ENCODE measurements at regions not wholly inside any gene's neighbourhood (a gene's known extent, or its start where the extent isn't known, plus 50 kb on each side); places are given as distances from the start of the nearest gene placed in this dataset.
"Not testable (repeated sequence)": the region's sequence is repeated elsewhere in the genome, so short reads cannot be mapped to it uniquely, and the experiment has no call there.

DNA sequence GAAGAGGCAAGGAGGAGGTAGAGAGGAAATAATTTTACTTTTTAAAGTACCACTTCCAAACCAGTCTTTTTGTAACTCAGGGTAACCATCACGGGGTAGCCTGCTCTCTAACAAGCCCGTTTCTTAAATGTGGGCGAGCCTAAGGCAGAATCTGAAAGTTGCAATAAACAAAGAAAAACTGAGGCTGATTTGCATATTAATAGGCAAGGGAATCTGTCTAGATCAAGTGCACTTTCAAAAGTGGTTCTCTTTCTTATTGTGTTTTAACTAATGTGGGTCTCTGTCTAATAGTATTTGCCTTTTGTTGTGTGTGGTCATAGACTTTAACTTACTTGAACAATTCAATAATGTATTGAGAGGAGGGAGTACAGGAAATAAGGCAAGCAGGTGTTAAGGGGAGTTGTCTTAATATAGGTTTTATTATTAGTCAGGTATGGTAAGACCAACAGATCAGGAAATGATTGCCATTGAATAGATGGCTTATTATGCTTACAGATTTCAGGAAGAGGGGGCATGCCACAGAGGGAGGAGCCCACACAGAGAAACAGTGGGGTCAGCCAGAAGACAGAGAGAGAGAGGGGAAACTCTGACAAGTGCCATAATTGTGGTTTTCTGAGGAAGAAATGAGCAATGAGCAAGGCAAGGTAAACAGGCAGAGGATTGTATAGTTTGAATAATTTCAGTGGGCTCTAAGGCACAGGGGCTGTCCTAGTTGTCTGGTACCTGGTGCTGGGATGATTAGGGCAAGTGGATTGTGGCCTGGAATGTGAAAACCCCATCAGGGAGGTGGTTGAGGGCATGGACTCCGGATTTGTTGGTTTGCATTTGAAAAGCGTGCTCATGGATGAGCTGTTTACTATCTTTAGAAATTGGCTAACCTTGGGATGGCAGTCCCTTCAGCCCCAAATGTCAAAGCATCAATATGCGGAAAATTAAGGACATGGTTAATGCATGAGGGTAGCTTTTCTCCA lies 237.2 kb downstream of the TOX3 start:
- no peak for DNase-seq

DNA sequence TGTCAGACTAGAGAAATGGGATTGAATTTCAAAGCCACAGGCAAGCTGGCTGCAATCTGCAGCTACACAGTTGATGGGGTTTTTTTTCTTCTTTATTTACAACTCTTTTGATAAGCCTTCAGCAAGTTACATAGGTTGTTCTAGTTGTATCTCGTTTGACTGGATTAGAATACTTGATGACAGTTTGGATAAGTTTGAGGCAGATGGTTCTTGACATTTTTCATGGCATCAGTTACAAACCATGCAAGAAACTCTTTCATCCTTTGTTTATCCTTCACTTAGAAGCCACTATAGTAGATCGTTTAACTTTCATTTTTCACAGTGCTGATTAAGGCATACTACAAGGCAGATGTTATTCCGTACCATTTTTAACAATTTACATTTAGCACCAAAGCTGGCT lies 238.9 kb downstream of the TOX3 start:
- DNase-seq: no peak

DNA sequence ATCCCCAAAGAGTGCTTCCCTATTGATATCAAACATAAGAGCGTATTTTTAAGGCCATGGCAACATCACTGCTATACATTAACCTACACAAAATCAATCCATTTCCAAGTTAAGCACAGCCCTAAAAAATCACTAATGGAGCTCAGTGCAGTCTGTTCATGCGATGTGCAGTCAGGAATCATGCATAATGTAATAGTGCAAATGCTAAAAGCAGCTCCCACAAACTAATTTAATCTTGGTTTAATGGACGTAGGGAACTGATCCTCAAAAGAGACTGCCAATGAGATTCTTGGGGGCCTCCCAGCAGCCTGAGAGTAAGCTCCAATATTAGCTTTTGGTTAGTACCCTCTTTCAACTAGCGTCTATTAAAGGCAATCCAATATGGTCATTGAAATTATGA lies 245.9 kb downstream of the TOX3 start:
- DNase-seq: no peak

DNA sequence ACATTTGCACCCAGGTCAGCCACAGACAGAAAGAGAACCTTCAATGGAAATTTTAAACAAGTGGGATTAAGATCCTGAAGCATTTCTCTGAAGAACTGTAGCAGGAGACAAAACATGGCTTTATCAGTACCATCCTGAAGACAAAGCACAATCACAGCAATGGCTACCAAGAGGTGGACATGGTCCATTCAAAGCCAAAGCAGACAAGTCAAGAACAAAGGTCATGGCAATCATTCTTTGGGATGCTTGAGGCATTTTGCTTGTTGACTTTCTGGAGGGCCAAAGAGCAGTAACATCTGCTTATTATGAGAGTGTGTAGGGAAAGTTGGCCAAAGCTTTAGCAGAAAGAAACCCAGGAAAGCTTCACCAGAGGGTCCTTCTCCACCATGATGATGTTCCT lies 248.2 kb downstream of the TOX3 start:
- no peak for DNase-seq

DNA sequence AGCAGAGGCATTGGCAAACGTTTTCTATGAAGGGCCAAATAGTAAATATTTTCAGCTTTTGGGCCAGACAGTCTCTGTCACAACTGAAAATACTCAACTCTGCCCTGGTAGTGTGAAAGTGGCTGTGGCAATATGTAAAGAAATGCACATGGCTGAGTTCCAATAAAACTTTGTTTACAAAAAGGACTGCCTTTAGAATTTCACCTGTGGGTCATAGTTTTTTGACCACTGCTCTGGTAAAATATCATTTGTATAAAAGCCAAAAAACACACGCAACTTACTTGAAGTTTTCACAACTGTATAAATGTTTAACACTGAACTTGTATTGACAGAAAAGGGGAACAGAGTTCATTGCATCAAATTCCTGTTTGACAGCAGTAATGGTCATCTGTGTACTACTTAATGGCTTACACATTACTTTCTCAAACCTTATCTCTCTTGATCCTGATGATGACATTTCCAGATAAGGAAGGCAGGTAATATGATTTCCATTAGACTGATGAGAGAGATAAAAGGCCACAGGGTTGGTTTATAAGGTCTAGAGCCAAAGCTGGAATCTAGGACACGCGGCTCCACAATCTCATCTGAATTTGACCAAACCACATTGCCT lies 250.1 kb downstream of the TOX3 start:
- not testable (repeated sequence) for DNase-seq

DNA sequence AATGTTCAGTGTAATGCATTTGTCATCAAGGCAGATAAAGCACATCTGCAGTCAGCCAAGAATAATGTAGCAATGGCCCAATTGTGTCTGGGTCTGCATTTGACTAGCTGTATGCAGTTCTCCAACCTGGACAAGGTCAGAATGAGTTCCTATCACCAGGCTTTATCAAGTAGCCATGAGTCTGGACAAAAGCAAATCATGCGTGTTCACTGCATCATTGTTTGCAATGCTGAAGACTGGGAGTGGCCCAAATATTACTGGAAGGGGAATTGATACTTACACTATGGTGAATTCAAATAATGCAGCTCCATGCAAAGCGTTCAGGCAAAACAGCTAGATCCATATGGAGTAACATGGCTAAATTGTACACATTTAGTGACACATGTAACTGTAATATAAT lies 250.9 kb downstream of the TOX3 start:
- DNase-seq: no peak

DNA sequence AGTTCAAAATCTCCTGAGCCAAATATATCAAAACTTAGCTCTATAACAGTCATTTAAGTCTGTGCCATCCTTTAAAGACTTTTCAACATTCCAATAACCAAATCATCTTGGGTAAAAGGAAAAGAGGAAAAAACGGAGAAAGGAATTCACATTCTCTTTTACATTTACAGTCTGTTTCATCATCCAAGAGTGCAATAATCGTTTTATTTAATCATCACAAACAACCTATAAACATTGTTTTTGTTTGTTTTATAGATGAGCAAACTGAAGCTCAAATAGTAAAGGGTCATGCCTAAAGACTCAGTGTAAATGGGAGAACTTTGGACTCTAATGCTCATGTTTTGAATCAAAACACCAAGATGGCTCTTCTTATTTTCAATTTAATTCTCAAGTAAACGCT lies 252.3 kb downstream of the TOX3 start:
- DNase-seq: no peak

DNA sequence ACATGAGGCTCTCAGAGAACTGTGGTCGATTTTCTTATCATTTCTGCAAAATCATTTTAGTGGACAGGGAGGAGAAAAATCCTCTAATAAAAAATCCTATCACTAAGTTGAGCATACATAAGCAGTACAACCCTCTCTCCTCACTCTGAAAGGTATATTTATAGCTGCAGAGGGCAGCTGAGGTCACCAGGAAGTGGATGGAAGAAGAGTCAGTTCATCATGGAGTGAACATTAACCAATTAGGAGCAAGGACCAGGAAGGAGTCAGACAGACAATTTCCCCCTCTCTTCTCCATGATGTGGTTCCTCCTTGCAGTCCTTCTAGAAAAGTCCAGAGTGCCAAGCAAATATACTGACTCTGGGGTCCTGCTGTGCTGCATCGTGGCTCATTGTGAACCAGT lies 253.7 kb downstream of the TOX3 start:
- DNase-seq: no peak

DNA sequence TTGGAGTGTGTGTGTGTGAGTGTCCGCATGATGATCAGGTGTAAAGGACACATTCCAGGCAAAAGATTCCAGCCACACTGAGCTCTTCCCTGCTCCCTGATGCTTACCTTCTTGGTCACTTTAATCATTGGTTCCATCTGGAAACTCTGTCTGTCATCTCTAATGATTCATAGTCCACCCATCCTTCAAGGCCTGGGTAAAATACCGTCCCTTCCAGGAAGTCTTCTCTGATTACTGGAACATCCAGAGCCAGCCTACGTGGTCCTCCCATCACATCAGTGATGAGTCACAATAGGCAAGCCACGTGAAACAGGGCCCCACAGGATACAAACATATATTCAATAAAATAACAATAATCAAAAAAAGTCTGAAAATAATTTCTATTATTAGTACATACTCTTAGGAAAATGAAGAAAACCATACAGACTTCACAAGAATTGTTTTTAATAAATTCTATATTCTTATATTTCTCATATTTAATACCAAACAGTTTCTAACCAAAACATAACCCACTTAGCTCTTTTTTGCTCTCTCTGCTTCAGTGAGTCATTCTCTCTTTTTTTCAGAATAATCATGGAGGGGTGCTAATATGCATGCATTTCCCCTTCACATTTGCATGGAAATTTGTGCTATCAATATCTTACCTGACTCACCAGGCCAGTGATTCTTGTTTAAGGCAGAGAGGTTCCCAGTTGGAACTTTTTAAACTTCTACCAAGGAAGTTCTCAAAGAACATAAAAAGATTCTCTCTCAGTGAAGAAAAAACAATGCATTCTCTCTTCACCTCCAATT lies 263.2 kb downstream of the TOX3 start:
- no peak for DNase-seq

DNA sequence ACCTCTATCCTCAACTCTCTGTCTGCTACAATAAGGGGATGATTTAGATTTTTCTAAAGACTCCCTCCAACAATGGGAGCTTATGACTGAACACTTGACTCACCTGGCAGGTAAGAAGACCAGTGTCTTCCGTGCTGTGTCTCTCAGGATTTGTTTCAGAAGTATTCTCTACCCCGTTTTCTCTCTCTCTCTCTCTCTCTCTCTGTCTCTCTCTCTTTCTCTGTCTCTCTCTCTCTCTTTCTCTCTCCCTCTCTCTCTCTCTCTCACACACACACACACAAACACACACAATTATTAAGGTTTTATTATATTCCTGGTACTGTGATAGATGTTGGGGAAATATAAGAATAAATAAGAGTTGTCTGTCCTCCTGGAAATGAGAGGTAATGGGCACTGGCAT lies 263.9 kb downstream of the TOX3 start:
- no peak for DNase-seq

DNA sequence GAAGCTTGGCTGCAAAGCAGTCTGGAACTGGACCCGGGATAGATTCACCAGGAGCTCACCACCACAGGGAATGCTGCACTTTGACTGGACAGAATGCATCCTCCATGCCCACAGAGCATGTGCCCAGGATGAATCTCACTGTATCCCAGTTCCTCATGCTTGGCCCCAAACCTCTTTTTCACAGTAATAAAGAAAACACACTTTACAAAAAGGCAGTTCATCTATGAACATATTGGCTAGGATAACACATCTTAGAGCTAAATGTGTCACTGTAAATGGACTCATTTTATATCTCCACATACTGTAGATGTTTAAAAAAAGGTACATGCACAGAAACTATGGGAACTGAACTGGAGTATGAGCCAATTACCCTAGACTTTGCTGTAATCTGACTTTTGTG lies 266.9 kb downstream of the TOX3 start:
- DNase-seq: no peak

DNA sequence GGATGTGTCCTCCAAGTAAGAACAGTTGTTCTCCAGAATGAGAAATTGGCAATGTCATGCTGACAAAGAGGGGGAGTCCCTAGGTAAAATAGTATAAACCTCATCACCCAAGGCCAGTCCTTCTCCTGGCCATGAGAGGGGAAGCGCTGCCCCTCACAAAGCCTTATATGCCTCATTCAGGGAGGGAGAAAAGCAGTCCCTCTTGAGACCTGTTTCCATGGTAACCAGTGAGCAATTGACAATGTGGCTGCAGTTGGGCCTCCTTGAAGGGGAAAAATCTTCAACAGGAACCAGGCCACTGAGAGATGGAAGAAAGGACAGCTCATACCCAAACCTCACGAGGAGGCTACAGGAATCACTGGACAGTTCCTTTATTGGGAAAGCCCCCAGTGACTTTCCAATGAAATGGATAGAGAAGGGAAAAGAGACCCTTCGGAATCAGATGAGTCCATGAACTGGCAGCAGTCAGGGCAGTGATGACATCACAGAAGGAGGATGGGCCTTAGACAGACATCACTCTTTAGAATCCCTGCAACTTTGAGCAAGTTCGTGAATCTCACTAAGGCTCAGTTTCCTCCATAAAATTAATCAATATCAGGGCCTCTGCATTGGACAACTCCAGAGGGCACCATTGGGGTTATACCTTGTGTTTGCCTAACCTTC lies 275.7 kb downstream of the TOX3 start:
- no peak for DNase-seq

DNA sequence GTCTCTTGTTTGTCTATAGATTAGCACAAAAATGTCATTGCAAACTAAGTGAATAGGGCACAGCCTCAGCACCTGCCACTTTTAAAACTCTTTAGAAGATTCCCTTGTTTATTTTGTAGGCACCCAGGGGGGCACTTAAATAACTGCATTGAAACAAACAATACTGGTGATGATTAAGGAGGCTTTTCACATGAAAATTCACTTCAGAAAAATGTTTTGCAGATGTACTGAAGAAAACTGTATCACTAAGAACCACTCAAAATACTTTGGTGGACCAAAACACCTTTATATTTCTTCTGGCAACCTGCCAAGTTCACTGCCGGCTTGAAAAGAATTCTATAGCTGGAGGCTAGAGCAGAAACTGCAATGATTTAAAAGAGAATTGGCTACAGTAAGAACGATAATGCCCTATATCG lies 281.5 kb downstream of the TOX3 start:
- DNase-seq: no peak

DNA sequence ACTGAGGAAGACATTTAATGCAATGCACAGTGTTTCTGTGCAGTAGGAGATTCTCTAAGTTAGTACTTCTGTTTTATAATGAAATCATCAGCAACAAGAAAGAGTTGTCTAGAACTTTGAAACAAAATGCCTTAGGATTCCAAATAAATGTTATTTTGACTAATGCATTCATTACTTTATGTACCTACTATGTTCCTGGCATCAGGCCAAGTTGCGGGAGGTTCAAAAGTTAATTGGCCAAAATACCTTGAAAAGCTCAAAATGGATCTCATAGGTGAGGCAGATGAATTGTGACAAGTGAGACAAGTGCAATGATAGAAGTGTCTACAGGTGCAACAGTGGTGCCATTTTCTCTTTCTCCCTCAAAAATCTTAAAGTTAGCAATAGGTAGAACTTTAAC lies 289.4 kb downstream of the TOX3 start:
- DNase-seq: no peak

DNA sequence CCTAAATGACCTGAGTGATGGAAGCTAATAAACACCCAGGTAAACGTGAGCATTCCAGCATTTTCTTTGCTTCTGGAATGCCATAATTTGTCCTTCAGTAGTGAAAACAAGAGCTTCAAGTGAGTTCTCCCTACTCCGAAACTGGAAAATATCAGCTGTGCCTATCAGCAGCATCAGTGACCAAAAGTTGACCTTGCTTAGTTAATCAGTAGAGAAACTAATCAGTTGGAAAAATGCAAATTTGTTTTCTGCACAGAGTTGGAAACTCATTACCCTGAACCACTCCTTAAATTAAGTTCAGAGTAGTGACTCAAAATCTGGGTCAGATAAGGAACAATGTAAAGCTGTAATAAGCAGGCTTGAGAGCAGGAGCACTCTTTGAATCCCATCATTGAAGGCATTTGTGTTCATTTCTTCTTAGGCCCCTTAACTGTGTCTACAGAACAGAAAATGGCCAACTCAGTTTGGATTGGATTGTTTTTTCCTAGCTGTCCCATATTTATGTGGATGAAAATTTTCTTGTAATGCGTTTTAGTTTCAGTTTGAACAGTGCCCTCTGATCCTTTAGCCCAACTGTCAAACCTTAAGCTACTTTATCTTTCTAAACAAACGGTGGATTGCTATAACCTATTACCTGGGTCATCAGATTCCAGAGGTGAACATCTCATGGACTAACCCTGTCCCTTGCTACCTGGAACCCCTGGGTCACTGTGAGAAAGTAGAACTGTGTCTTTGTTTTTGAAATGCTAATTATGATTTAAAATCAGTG lies 290.4 kb downstream of the TOX3 start:
- DNase-seq: no peak

DNA sequence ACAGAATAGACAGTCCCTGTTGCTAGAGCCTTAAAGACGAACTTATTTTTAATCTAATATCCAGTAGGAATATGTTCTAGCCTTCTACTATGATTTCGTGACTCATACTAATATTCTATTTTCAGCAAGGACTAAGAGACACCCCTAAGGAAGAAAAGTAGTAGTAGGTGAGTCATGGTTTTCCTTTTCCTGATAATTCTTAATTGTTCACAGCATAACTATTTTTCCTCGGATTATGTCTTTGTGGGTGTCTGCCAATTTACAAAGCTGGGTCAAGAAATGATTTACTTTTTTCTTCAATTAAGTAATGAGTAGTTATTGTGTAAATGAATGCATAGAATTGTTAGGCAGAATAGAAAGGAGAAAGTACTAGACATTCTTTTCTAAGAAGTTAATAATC lies 292.2 kb downstream of the TOX3 start:
- DNase-seq: no peak

DNA sequence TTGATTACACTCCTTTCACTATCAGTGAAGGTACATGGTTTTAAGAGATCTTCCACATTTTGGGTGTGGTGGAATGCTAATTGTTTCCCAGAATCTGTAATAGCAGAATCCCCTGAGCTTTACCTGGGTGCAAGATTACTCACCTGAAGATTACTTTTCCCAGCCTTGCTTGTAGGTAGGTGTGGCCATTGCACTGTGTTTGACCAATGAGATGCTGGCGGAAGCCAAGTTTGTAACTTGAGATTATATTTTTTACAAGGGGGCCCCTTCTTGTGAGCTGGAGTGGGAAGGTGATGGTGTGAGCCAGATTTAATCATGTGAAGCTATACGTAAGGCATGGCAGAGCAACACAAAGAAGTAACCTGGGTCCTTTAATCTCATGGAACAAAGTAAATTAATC lies 294.3 kb downstream of the TOX3 start:
- no peak for DNase-seq

DNA sequence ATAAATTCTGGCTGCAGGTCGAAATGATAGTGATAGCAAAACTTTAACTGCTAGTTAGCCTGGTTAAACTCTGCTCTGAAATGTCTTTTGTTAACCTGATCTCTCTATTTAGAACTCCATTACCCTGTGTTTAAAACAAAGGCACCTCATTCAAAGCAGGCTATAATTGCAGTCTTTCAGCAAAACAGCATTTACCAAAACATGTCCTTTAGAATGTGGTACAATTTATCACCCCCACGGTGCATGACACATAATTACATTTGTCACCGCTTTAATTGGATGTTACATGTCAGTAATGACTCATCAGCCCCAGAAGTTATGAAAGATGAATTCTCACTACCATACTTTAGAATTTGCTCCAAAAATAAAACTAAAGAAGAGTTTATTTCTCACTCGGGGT lies 295.4 kb downstream of the TOX3 start:
- no peak for DNase-seq

DNA sequence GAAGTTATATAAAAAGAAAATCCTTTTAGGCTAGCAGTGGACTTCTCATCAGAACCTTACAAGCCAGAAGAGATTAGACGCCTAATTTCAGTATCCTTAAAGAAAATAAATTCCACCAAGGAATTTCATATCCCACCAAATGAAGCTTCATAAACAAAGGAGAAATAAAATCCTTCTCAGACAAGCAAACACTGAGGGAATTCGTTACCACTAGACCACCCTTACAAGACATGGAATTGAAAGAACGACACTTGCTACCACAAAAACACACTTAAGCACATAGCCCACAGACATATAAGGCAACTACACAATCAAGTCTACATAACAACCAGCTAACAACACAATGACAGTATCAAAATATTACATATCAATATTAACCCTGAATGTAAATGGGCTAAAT lies 299.2 kb downstream of the TOX3 start:
- no peak for DNase-seq

DNA sequence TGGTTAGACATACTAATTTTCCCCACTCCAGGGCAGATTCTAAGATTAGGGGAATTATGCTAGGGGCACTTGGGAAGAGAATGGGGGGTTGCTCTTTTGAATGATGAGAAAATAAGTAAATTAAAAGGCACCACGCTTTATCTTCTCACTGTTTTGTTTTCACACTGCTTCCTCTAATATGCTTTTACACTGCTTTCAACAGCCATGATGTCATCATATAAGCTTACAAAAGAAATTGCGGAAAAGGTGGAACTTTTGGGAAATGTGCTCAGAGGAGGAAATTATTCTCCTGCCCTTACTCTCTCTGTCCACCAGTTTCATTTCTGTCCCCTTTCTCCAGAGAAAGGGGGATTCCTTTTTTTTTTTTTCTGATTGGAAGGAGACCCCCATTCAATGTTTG lies 308.2 kb downstream of the TOX3 start:
- no peak for DNase-seq

DNA sequence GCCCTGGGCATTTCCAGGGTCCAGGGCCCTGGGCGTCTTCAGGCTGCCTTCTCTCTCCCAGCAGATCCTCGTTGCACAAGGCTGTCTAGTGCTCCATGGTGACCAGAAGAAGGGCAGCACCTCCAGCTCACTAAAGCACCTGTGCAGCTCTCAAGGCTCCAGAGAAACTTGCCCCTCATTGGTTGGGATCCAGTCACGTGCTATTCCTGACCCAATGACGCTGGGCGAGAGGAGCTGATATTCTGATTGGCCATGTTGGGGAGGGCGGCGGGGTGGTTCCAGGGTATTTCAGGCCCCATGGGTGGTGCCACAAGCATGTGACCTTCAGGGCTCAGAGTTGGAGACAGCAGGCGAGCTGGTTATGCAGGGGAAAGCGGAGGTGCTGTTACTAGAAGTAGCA lies 309.1 kb downstream of the TOX3 start:
- DNase-seq: no peak

DNA sequence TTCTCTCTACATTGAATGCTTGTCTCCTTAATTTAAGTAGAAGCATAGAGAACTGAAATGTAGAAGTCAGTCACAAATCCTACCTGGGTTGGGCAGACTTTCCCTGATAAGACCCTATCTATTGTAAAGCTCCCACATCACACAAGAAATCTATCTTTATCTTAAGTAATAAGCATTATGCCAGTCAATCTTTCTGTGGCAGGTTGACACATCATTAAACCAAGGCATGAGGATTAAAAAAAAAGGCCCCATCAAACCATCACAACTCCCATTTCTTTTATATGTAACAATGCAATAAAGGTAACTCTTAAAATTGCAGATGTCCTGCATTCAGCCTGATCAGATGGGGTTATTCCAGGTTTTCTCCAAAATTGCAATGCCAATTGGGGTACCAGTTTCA lies 311.8 kb downstream of the TOX3 start:
- DNase-seq: no peak

All from stimulated activated CD4-positive, alpha-beta T cell treated with anti-CD3 and anti-CD28 coated beads, Interleukin-12 subunit alpha, Interleukin-12 subunit beta, amount 100 ng/mL, for 4 hours (primary cell).